Esophagus squamous epithelium (tissue), 5 donors: ENCODE measurements at regions not wholly inside any gene's neighbourhood (a gene's known extent, or its start where the extent isn't known, plus 50 kb on each side); places are given as distances from the start of the nearest gene placed in this dataset.
"Not testable (repeated sequence)": the region's sequence is repeated elsewhere in the genome, so short reads cannot be mapped to it uniquely, and the experiment has no call there.

Source experiments
- DNase-seq: peaks from one replicate; lab custom pipeline; 2025; lab: John Stamatoyannopoulos, UW
- H3K27ac ChIP-seq, 4 donors: fragments of 200-600 bp; sonication (generic); one replicate each; pipeline ENCODE4 v1.5.1; 2016 to 2019; ENCODE audit warnings: mild to moderate bottlenecking in 1 of 4
- H3K27me3 ChIP-seq, 4 donors: fragments of 200-600 bp; sonication (generic); 1 replicate in 3 of 4; 2 replicates in 1 of 4; pipeline versions ENCODE4 v1.5.1 to v1.6.0; 2017 to 2021; ENCODE audit warnings: antibody characterized with exemption in 1 of 4
- H3K36me3 ChIP-seq, 3 donors: fragments of 200-600 bp; sonication (generic); one replicate each; pipeline ENCODE4 v1.5.1; 2016 to 2019
- H3K4me1 ChIP-seq, 3 donors: fragments of 200-600 bp; sonication (generic); one replicate each; pipeline ENCODE4 v1.5.1; 2017 to 2019
- H3K4me3 ChIP-seq, 4 donors: fragments of 200-600 bp; sonication (generic); 1 replicate in 3 of 4; 2 replicates in 1 of 4; pipeline ENCODE4 v1.5.1; 2016 to 2019; ENCODE audit warnings: mild to moderate bottlenecking in 2 of 4, moderate library complexity in 1 of 4
- H3K9me3 ChIP-seq, 3 donors: fragments of 200-600 bp; sonication (generic); one replicate each; pipeline ENCODE4 v1.5.1; 2016 to 2019
- CTCF ChIP-seq, 6 experiments: fragments of 450-650 bp in 4 of 6; fragments of 200-600 bp in 2 of 6; sonication (generic) in 2 of 6; IDR thresholded peaks; one replicate each; pipeline ENCODE4 v1.5.1; 2016 to 2019; ENCODE audit warnings: antibody characterized with exemption in 6 of 6, mild to moderate bottlenecking in 4 of 6, moderate library complexity in 4 of 6
- POLR2A ChIP-seq, 4 donors: fragments of 450-650 bp; IDR thresholded peaks; one replicate each; pipeline ENCODE4 v1.6.1; 2017; ENCODE audit warnings: antibody characterized with exemption in 4 of 4, mild to moderate bottlenecking in 4 of 4, moderate library complexity in 3 of 4
- WGBS, 2 donors: methylation state at CpG; one replicate each; pipeline ENCODE4 v1.1.5; 2018; 5-methylcytosine and 5-hydroxymethylcytosine counted together
- intact Hi-C: fragments of 100-400 bp; cut with DNase I; formaldehyde crosslinking; loops from one replicate; pipeline ENCODE4 v1.15.0; 2022
- donor health status: DM: yes; HTN: yes; CAD: no.

- Histone ChIP-seq H3K27me3 (peaks cover 0 to 15% (median 0%) of the 10 kb centered on the region in 4 donors), H3K36me3 (no peaks in the 10 kb centered on the region), H3K4me3 (no peak overlapping the region), H3K4me1 (peaks cover 0 to 13% (median 0%) of the 10 kb centered on the region in 3 donors), H3K27ac (no peak overlapping the region), H3K9me3 (no peaks in the 10 kb centered on the region)
- intact Hi-C loops: no loop called here
- TF ChIP-seq CTCF (IDR thresholded peaks at IDR 0.05): no peak
- WGBS, 2 donors: 85% methylated on average over 9 of the region's 9 CpGs; no CpG with 5 or more reads in 1 of the 2 donors
- DNase-seq: no peak
These were observed 105.0 kb upstream of the ALKAL2 start for GRCh38 chr2:392926-393280.

GRCh38 chr2:392181-392925, 104.5 kb upstream of the ALKAL2 start:
- Histone ChIP-seq H3K27ac (no peak overlapping the region), H3K4me3 (no peak overlapping the region), H3K4me1 (peaks cover 0 to 13% (median 0%) of the 10 kb centered on the region in 3 donors), H3K27me3 (peaks cover 0 to 15% (median 0%) of the 10 kb centered on the region in 4 donors), H3K9me3 (no peaks in the 10 kb centered on the region), H3K36me3 (no peaks in the 10 kb centered on the region)
- 86 to 91% methylated on average over 19 to 29 of the region's 32 CpGs for WGBS, 2 donors
- no peak for DNase-seq
- intact Hi-C loops: no loop called here
- TF ChIP-seq POLR2A (IDR thresholded peaks at IDR 0.05) (no peak), CTCF (IDR thresholded peaks at IDR 0.05) (no peak)

- no peak for TF ChIP-seq CTCF (IDR thresholded peaks at IDR 0.05)
- TF ChIP-seq POLR2A (IDR thresholded peaks at IDR 0.05): no peak
- intact Hi-C loops: no loop called here
- no peaks in the 10 kb centered on the region for H3K9me3 ChIP-seq
These were observed 103.8 kb upstream of the ALKAL2 start for GRCh38 chr2:391696-392095.

GRCh38 chr2:390959-391358, 103.1 kb upstream of the ALKAL2 start:
- no peak overlapping the region for H3K27ac ChIP-seq
- no peak for DNase-seq
- WGBS, 2 donors: 73 to 79% methylated on average over 11 to 13 of the region's 14 CpGs
- no peak overlapping the region for H3K4me3 ChIP-seq
- H3K9me3 ChIP-seq: no peaks in the 10 kb centered on the region
- TF ChIP-seq POLR2A (IDR thresholded peaks at IDR 0.05): no peak
- TF ChIP-seq CTCF (IDR thresholded peaks at IDR 0.05): no peak
- H3K27me3 ChIP-seq: peaks cover 0 to 15% (median 0%) of the 10 kb centered on the region in 4 donors
- peaks cover 0 to 13% (median 0%) of the 10 kb centered on the region in 3 donors for H3K4me1 ChIP-seq
- intact Hi-C loops: no loop called here
- H3K36me3 ChIP-seq: no peaks in the 10 kb centered on the region

More at GRCh38 chr2:391696-392095, 103.8 kb upstream of the ALKAL2 start:
- H3K27ac ChIP-seq: no peak overlapping the region
- no peaks in the 10 kb centered on the region for H3K36me3 ChIP-seq
- H3K27me3 ChIP-seq: peaks cover 0 to 15% (median 0%) of the 10 kb centered on the region in 4 donors
- no peak overlapping the region for H3K4me3 ChIP-seq
- WGBS, 2 donors: 41 to 70% methylated on average over 6 of the region's 6 CpGs
- H3K4me1 ChIP-seq: peaks cover 0 to 13% (median 0%) of the 10 kb centered on the region in 3 donors
- no peak for DNase-seq

- Histone ChIP-seq H3K4me1 (peaks cover 0 to 13% (median 0%) of the 10 kb centered on the region in 3 donors), H3K27me3 (peaks cover 0 to 15% (median 0%) of the 10 kb centered on the region in 4 donors)
- H3K36me3 ChIP-seq, H3K9me3 ChIP-seq, DNase-seq, H3K27ac ChIP-seq, H3K4me3 ChIP-seq, intact Hi-C loops: not testable (repeated sequence)
- 90 to 92% methylated on average over 15 of the region's 15 CpGs for WGBS, 2 donors
These were observed 102.1 kb upstream of the ALKAL2 start for GRCh38 chr2:389985-390384.

- intact Hi-C loops, H3K36me3 ChIP-seq, H3K4me3 ChIP-seq, H3K9me3 ChIP-seq, H3K4me1 ChIP-seq, H3K27ac ChIP-seq, DNase-seq: not testable (repeated sequence)
- 92 to 94% methylated on average over 24 of the region's 24 CpGs for WGBS, 2 donors
- H3K27me3 ChIP-seq: peaks cover 0 to 17% (median 0%) of the 10 kb centered on the region in 4 donors
These were observed 100.9 kb upstream of the ALKAL2 start for GRCh38 chr2:388752-389151.
